Loucy (cell line): ENCODE measurements at regions not wholly inside any gene's neighbourhood (a gene's known extent, or its start where the extent isn't known, plus 50 kb on each side); places are given as distances from the start of the nearest gene placed in this dataset.

Experiments
- H2AFZ ChIP-seq: fragments of 200-600 bp; sonication (generic); 2 replicates; pipeline ENCODE4 v1.6.0; 2016; ENCODE audit warnings: antibody characterized with exemption, mild to moderate bottlenecking, low read length, moderate library complexity
- H3F3A ChIP-seq: fragments of 200-600 bp; 2 replicates; pipeline ENCODE4 v1.6.0; 2016; ENCODE audit warnings: antibody characterized with exemption, low read depth, mild to moderate bottlenecking
- H3K27me3 ChIP-seq: fragments of 200-600 bp; sonication (generic); 2 replicates; pipeline ENCODE4 v1.6.1; 2014; ENCODE audit warnings: low read length, mild to moderate bottlenecking; ENCODE audit not compliant: insufficient read depth, poor library complexity, severe bottlenecking
- H3K36me3 ChIP-seq: fragments of 200-600 bp; sonication (generic); 2 replicates; pipeline ENCODE4 v1.6.1; 2016; ENCODE audit warnings: low read length; ENCODE audit not compliant: insufficient read depth
- H3K4me1 ChIP-seq: fragments of 200-600 bp; sonication (generic); 2 replicates; pipeline ENCODE4 v1.5.1; 2014; ENCODE audit warnings: low read length, mild to moderate bottlenecking; ENCODE audit not compliant: insufficient read depth, poor library complexity, severe bottlenecking
- H3K4me2 ChIP-seq: fragments of 200-600 bp; sonication (generic); 2 replicates; pipeline ENCODE4 v1.6.0; 2014; ENCODE audit warnings: antibody characterized with exemption, low read length, low read depth, mild to moderate bottlenecking; ENCODE audit not compliant: poor library complexity, severe bottlenecking
- H3K4me3 ChIP-seq: fragments of 200-600 bp; sonication (generic); 2 replicates; pipeline ENCODE4 v1.5.1; 2014; ENCODE audit warnings: low read length, mild to moderate bottlenecking, mixed read lengths; ENCODE audit not compliant: poor library complexity, severe bottlenecking
- H3K79me2 ChIP-seq: fragments of 200-600 bp; sonication (generic); 2 replicates; pipeline ENCODE4 v1.6.1; 2014; ENCODE audit warnings: low read length; ENCODE audit not compliant: insufficient read depth
- H3K9ac ChIP-seq: fragments of 200-600 bp; sonication (generic); 2 replicates; pipeline ENCODE4 v1.6.0; 2014; ENCODE audit warnings: mild to moderate bottlenecking, low read depth, low read length, moderate library complexity; ENCODE audit not compliant: poor library complexity, severe bottlenecking
- H3K9me2 ChIP-seq: fragments of 200-600 bp; sonication (generic); replicated peaks from 2 replicates; pipeline ENCODE4 v1.6.1; 2016; ENCODE audit warnings: low read depth, low read length, mixed read lengths
- H3K9me3 ChIP-seq: fragments of 200-600 bp; sonication (generic); 2 replicates; pipeline ENCODE4 v1.6.1; 2014; ENCODE audit warnings: mild to moderate bottlenecking, antibody characterized with exemption, low read length, low read depth; ENCODE audit not compliant: insufficient read depth
- H4K20me1 ChIP-seq: fragments of 200-600 bp; sonication (generic); 2 replicates; pipeline ENCODE4 v1.6.0; 2014; ENCODE audit warnings: antibody characterized with exemption, low read length, mild to moderate bottlenecking; ENCODE audit not compliant: insufficient read depth, poor library complexity, severe bottlenecking
- EZH2phosphoT487 ChIP-seq: fragments of 200-600 bp; IDR thresholded peaks from 2 replicates; pipeline ENCODE4 v1.6.1; 2018; ENCODE audit warnings: antibody characterized with exemption, mild to moderate bottlenecking, moderate library complexity, borderline replicate concordance
- TF ChIP-seq, protein P1 (sequence below): fragments of 200-600 bp; sonication (generic); conservative IDR thresholded peaks from 2 replicates; pipeline ENCODE4 v1.5.1; 2014; ENCODE audit warnings: mild to moderate bottlenecking, antibody characterized with exemption, low read length

DNA sequence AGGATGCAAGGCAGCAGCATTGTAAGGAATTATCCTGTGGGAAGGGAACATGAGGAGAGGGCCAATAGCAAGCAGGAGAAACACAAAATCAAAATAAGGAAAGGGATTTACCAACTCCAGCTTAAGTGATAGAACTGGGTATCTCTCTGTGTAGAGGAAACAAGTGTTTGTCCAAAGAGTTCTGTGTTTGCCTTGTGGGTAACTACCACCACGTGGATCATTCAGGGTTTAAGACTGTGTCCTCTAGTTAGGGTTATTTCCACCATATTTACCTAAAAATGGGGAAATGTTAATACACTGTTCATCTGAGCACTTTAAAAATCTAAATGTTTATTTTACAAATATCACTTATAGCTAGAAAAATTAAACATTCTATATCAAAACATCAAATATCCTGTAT lies 283.3 kb downstream of the EIPR1 start:
- Histone ChIP-seq H3K4me2 (no peak overlapping the region), H3K79me2 (no peaks in the 10 kb centered on the region), H3K36me3 (no peaks in the 10 kb centered on the region), H3K27me3 (no peaks in the 10 kb centered on the region), H3K9me3 (no peaks in the 10 kb centered on the region; the same call in 1 of the 2 replicates), H3F3A (no peaks in the 10 kb centered on the region), H3K9me2 (no peaks in the 10 kb centered on the region), H4K20me1 (no peaks in the 10 kb centered on the region), H3K9ac (no peak overlapping the region), H3K4me1 (no peaks in the 10 kb centered on the region), H2AFZ (no peak overlapping the region), H3K4me3 (no peak overlapping the region)
- no peak for TF ChIP-seq EZH2phosphoT487
- TF ChIP-seq, protein P1, sequence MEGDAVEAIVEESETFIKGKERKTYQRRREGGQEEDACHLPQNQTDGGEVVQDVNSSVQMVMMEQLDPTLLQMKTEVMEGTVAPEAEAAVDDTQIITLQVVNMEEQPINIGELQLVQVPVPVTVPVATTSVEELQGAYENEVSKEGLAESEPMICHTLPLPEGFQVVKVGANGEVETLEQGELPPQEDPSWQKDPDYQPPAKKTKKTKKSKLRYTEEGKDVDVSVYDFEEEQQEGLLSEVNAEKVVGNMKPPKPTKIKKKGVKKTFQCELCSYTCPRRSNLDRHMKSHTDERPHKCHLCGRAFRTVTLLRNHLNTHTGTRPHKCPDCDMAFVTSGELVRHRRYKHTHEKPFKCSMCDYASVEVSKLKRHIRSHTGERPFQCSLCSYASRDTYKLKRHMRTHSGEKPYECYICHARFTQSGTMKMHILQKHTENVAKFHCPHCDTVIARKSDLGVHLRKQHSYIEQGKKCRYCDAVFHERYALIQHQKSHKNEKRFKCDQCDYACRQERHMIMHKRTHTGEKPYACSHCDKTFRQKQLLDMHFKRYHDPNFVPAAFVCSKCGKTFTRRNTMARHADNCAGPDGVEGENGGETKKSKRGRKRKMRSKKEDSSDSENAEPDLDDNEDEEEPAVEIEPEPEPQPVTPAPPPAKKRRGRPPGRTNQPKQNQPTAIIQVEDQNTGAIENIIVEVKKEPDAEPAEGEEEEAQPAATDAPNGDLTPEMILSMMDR: no peak

DNA sequence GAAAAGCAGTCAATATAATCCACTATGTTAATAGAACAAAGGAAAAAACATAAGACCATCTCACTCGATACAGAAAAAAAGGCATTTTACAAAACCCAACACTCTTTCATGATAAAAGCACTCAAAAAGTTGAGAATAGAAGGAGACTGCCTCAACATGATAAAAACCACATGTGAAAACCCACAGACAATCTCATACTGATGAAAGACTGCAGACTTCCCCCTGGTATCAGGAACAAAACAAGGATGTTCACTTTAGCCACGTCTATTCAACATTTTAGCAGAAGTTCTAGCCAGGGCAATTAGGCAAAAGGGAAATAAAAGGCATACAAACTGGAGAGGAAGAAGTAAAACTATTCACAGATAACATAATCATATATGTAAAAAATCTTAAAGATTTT lies 285.9 kb downstream of the EIPR1 start:
- Histone ChIP-seq H3K4me2 (no peak overlapping the region), H3K27me3 (no peaks in the 10 kb centered on the region), H3K4me3 (no peak overlapping the region), H3K9ac (no peak overlapping the region), H3K9me3 (no peaks in the 10 kb centered on the region; the same call in 1 of the 2 replicates), H3K36me3 (no peaks in the 10 kb centered on the region), H4K20me1 (no peaks in the 10 kb centered on the region), H3K4me1 (no peaks in the 10 kb centered on the region), H3K9me2 (no peaks in the 10 kb centered on the region), H2AFZ (no peak overlapping the region), H3K79me2 (no peaks in the 10 kb centered on the region), H3F3A (no peaks in the 10 kb centered on the region)
- TF ChIP-seq, protein P1: no peak
- no peak for TF ChIP-seq EZH2phosphoT487

DNA sequence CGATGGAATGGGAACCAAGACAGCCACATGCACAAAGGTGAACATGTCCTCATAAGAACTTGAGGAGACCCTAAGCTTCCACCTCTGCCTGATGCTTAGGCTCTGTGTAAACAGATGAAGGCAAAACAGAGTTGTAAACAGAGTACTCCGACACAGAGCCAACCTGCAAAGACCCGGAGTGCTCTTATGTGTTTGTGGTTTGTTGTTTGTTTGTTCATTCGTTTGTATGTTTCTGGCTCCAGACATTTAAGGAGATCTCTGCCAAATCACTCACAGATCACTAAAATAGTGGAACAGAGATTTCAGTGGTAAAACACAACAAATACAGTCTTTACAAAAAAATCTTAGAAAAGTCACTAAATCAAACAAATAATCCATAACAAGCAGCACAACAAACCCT lies 294.9 kb downstream of the EIPR1 start:
- TF ChIP-seq, protein P1: no peak
- TF ChIP-seq EZH2phosphoT487: no peak
- H3K9me3 ChIP-seq: no peaks in the 10 kb centered on the region; the same call in 1 of the 2 replicates

More for the DNA sequence above, 294.9 kb downstream of the EIPR1 start:
- Histone ChIP-seq H3K9me2 (no peaks in the 10 kb centered on the region), H3K4me3 (no peak overlapping the region), H4K20me1 (no peaks in the 10 kb centered on the region), H2AFZ (no peak overlapping the region), H3K36me3 (no peaks in the 10 kb centered on the region), H3K4me2 (no peak overlapping the region), H3K27me3 (no peaks in the 10 kb centered on the region), H3K4me1 (no peaks in the 10 kb centered on the region), H3K9ac (no peak overlapping the region), H3F3A (no peaks in the 10 kb centered on the region), H3K79me2 (no peaks in the 10 kb centered on the region)
